HG03575 (cell line): ENCODE measurements at regions not wholly inside any gene's neighbourhood (a gene's known extent, or its start where the extent isn't known, plus 50 kb on each side); places are given as distances from the start of the nearest gene placed in this dataset.
A peak's percentile ranks its signal among the peaks of the same experiment; 100 is the strongest.

Experiments
- ATAC-seq: cut with Tn5 transposase; IDR thresholded peaks from one replicate; pipeline ENCODE4 v1.9.1; 2021; ENCODE audit not compliant: unreplicated experiment, insufficient number of reproducible peaks, low FRiP score; ENCODE audit errors: extremely low read depth

DNA sequence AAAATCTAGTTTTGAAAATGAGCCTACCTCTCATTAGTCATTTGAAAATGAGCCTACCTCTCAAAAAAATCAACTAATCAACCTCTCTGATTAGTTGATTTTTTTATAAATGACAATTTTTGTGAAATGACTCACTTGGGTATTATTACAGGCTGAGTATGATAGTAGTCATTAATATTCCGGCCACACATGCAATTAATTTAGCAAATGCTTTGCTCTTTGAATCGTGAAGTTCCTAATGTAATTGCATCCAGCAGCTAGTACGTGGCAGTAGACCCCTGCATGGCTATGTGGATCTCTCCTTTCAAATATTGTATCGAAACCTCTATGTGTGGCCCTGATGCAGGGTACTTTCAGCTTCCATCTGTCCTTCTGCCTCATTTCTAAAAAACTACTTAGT is 245.9 kb upstream of the PHYHIPL start:
- ATAC-seq, result no peak

DNA sequence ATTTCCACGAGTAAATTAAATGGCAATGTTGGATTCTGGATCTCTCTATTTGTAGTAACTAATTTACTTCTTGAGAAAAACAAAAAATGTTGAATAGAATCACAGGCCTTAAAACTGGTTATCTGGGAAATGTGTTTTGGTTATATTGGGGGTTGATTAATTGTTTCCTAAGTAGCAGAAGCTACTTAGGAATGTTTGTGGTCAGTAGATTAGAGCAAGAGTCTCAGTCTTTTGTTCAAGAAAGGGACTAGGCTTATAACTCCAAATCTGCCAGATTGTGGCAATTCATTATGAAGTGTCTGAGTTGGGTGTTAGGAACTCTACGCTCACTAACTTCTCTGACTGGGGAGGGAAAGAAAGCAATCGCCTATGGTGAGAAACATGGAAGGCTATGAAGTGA is 244.3 kb upstream of the PHYHIPL start:
- ATAC-seq, result no peak

- ATAC-seq, result no peak
These were observed 243.7 kb upstream of the PHYHIPL start for GRCh38 chr10:58932577-58933314.

GRCh38 chr10:58936364-58936763 is 240.1 kb upstream of the PHYHIPL start:
- no peak for ATAC-seq

GRCh38 chr10:58937423-58937822 is 239.0 kb upstream of the PHYHIPL start:
- no peak for ATAC-seq

- ATAC-seq, result no peak
These were observed 233.7 kb upstream of the PHYHIPL start for GRCh38 chr10:58942724-58943123.

GRCh38 chr10:58943256-58943890 is 233.1 kb upstream of the PHYHIPL start:
- no peak for ATAC-seq

DNA sequence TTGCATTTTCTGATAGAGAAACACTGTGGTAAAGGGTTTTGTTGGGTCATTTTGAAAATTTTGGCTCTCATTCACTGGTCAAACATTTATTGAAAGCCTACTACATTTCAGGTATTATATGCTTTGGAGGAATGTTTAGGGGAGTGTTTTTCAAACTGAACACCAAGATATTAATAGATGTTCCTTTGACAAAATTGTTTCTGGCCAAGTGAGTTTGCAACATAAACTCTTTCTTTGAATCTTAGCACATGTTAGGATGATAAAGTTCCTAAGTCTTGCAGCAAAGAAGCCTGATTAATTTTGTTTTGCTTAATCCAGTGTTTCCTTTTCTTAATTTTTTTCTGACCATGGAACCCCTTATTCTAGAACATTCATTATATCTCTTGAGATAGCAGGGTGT is 232.5 kb upstream of the PHYHIPL start:
- ATAC-seq, result no peak

DNA sequence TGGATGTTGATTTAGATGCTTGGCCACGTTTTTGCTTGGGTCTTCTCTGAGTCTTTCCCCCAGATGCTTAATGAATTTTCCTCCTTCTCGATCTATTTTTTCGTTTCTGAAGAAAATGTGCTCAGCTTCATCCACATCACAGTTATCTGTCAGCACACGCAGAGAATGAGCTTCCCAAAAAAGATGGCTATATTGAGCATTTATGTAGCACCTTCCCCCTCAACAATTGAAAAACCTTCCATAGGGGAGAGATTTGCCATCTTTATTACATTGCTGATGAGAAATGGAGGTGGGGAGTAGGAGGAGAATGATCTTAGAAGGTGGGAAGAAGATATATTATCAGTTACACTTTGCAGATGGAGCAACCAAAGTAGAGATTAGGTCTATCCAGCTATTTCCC is 228.1 kb upstream of the PHYHIPL start:
- no peak for ATAC-seq

DNA sequence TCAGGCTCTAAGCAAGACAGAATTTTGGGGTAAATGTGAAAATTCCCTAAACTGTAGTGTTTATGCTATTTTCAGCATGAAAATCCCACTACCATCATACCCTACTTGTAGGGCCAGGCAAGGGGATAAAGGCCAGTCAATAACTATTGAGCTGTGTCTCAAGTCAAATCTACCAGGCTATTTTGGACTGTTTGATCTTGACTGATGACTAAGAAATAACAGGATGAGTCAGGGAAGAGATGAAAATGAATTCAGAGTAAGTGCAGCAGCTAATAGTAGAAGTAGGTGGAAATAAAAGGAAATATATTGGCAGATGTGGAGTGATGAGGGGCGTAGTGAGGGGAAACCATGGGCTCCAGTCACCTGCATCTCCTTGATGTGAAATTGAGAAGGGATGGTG is 225.8 kb upstream of the PHYHIPL start:
- no peak for ATAC-seq

DNA sequence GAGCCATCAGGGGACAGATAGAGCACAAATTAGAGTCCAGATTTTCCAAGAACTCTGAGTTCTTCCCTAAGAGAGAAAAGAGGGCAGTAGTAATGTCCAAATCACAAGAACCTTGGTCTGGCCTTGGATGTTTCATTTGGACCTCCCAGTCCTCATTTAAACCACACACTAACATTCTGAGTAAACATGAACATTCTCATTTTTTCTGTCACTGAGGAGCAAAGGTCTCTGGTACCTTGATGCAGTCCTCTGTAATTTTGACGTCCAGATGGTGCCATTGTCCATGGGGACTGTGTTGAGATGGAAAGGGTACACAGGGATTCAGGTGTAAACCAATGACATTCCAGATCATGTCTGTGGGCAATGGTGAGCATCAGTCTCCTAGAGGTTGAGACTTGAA is 225.4 kb upstream of the PHYHIPL start:
- ATAC-seq, result no peak

DNA sequence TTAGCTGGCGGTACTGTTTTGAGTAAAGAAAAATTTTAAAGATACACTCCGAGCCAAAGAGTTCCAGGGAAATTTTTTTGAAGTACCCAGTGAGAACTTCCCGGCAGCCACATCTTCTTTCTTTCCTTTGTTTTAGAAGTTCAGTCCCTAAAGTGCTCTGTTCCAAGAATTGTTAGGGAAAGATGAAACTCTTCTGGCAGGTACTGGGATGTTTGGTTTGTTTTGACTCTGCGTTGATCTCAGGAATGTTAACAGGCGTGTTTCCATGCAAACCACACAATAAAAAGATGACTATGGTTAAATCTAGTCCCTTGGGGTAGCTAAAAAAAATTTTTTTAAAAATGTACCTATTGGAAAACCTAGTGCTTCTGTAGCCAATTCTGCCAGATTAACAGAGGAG is 224.7 kb upstream of the PHYHIPL start:
- no peak for ATAC-seq

GRCh38 chr10:58952162-58952601 is 224.3 kb upstream of the PHYHIPL start:
- ATAC-seq, result no peak

DNA sequence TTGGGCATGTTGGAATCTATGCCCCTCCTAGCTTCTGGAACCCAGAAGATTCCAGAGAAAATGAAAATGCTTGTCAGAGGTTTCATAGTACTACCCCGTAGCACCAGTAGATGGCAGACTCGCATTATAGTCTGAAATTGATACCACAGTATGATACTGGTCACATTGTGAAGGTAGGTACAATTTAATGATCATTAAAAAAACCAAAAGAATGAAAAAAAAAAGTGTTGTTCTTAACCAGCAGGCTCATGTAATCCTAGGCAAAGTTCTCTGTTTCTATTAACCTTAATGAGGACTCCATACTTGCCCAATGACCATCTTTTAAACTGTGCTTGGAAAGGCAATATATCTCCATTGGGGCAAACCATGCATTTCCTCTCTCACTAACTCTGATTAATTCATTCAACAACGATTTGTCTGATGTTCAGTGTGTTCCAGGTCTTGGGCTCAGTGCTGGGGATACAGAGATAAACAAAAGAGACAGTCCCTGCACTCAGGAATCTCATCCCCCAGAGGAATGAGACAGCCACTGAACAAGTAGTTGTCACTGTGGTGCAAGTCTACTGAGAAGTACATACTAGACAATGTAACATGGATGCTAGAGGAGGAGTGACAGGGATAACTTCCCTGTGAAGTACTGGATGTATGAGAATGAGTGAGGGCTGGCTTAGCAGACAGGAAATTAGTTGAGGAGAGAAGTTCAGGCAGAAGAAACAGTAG is 223.5 kb upstream of the PHYHIPL start:
- peak; percentile 48 for ATAC-seq

DNA sequence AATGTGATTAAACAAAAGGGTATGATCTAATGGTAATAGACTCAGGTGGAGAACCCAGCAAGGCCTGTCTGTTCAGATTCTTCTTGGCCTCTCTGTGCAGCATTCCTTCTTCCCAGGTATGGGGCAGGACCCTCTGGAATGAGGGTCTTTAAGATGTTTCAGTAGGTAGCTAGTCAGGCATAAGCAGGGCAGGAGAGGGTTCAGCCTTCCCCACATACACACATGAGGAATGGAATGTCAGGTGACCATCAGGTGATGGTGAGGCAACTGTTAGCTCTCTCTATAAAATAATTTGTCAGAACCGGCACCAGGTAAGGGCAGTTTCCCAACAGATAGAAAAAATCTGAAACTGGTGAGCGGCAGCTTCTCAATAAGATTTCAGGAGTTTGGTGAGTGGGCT is 222.3 kb upstream of the PHYHIPL start:
- ATAC-seq, result no peak

GRCh38 chr10:58955615-58956014 is 220.8 kb upstream of the PHYHIPL start:
- ATAC-seq, result no peak

DNA sequence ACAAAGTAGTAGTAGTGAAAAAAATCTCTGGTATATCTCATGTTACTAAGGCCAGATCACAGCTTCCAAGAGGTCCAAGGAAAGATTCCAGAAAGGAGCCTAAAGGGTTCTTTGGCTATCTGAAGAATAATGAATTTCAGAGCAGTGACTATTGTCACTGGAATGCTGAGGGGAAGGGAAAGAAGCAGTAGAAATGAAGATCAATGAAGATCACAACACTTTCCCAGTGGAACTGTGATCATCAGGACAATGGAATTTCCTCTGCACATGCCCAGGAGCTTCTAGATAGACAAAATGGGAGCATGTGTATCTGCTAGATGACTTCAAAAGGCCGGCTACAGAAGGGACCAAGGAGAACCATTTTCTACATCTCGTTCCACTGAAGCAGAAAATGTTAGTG is 219.5 kb upstream of the PHYHIPL start:
- no peak for ATAC-seq

GRCh38 chr10:58957517-58957916 is 218.9 kb upstream of the PHYHIPL start:
- ATAC-seq, result no peak

DNA sequence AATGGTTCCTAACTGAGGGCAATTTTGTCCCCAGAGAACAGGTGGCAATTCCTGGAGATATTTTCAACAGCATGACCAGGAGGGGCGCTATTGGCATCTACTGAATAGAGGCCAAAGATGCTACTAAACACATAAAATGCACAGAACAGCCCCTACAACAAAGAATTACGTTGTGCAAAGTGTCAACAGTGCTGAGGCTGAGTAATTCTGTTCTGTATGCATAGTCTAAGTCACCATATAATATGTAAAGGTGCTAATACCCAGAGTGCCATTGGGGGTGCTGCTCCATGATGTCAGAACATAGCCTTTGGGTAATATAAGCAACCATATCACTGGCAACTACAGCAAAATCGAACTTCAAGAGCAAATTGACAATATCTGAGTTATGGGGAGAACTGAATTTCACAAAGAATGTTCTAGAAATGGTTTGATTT is 213.3 kb upstream of the PHYHIPL start:
- no peak for ATAC-seq

DNA sequence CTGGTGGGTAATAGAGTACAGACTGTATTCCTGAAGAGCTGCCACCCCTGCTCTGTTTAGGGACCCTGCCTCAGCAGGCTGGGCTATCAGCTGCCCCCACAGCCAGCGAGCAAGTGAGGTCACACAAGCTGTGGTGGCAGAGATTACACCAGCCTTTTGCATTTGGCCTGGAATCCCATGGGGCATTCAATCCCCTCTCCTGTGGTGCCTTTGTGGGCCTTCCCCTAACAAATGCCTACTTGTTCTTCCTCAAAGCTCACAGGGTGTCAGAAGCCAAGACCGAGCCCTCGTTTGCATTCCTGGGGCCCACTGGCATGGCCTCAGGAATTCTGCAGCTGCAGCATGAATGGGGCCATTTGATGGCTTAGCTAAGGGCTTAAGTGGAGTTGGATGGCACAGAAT is 212.7 kb upstream of the PHYHIPL start:
- no peak for ATAC-seq
